ENCODE measurements at regions not wholly inside any gene's neighbourhood (a gene's known extent, or its start where the extent isn't known, plus 50 kb on each side); places are given as distances from the start of the nearest gene placed in this dataset.

GRCh38 chr3:13954741-13955483, 75.0 kb upstream of the WNT7A start:
- no peak overlapping the region for H3K4me3 ChIP-seq (replicated peaks; ENCODE audit: low read depth, low read length)

GRCh38 chr3:13954266-13954665, 74.4 kb upstream of the WNT7A start:
- H3K4me3 ChIP-seq (replicated peaks; ENCODE audit: low read depth, low read length): no peak overlapping the region
- TF ChIP-seq CTCF (IDR thresholded peaks at IDR 0.05; ENCODE audit: low read length, missing control alignments): no peak

More at GRCh38 chr3:13954741-13955483, 75.0 kb upstream of the WNT7A start:
- DNase-seq (ENCODE audit: low read depth): no peak
- no peak for TF ChIP-seq CTCF (IDR thresholded peaks at IDR 0.05; ENCODE audit: low read length, missing control alignments)

GRCh38 chr3:13951184-13951583, 71.3 kb upstream of the WNT7A start:
- no peak for DNase-seq (ENCODE audit: low read depth)
- TF ChIP-seq CTCF (IDR thresholded peaks at IDR 0.05; ENCODE audit: low read length, missing control alignments): no peak

More at GRCh38 chr3:13954266-13954665, 74.4 kb upstream of the WNT7A start:
- DNase-seq (ENCODE audit: low read depth): no peak

GRCh38 chr3:13950042-13950441, 70.2 kb upstream of the WNT7A start:
- DNase-seq (ENCODE audit: low read depth): no peak
- no peak for TF ChIP-seq CTCF (IDR thresholded peaks at IDR 0.05; ENCODE audit: low read length, missing control alignments)

More at GRCh38 chr3:13951184-13951583, 71.3 kb upstream of the WNT7A start:
- H3K4me3 ChIP-seq (replicated peaks; ENCODE audit: low read depth, low read length): no peak overlapping the region

GRCh38 chr3:13947912-13948311, 68.0 kb upstream of the WNT7A start:
- H3K4me3 ChIP-seq (replicated peaks; ENCODE audit: low read depth, low read length): no peak overlapping the region
- DNase-seq (ENCODE audit: low read depth): no peak
- no peak for TF ChIP-seq CTCF (IDR thresholded peaks at IDR 0.05; ENCODE audit: low read length, missing control alignments)

More at GRCh38 chr3:13950042-13950441, 70.2 kb upstream of the WNT7A start:
- H3K4me3 ChIP-seq (replicated peaks; ENCODE audit: low read depth, low read length): no peak overlapping the region

- no peak for TF ChIP-seq CTCF (IDR thresholded peaks at IDR 0.05; ENCODE audit: low read length, missing control alignments)
- H3K4me3 ChIP-seq (replicated peaks; ENCODE audit: low read depth, low read length): no peak overlapping the region
- DNase-seq (ENCODE audit: low read depth): no peak
Observed at GRCh38 chr3:13939206-13939605, 59.3 kb upstream of the WNT7A start.

- H3K4me3 ChIP-seq (replicated peaks; ENCODE audit: low read depth, low read length): no peak overlapping the region
- TF ChIP-seq CTCF (IDR thresholded peaks at IDR 0.05; ENCODE audit: low read length, missing control alignments): no peak
- no peak for DNase-seq (ENCODE audit: low read depth)
Observed at GRCh38 chr3:13937131-13937530, 57.3 kb upstream of the WNT7A start.
